Progenitor cell of endocrine pancreas (in vitro differentiated cells): ENCODE measurements at regions not wholly inside any gene's neighbourhood (a gene's known extent, or its start where the extent isn't known, plus 50 kb on each side); places are given as distances from the start of the nearest gene placed in this dataset.

ENCODE experiments used
- DNase-seq: peaks from one replicate; pipeline ENCODE4 v3.0.0; 2021; ENCODE audit warnings: low spot score; ENCODE audit not compliant: unreplicated experiment
- H3K27ac Mint-ChIP-seq: 2 replicates; pipeline ENCODE4 v1.8.0; 2021; ENCODE audit warnings: mild to moderate bottlenecking, moderate library complexity, mixed read lengths
- H3K27me3 Mint-ChIP-seq: 2 replicates; pipeline ENCODE4 v1.8.0; 2021; ENCODE audit warnings: mixed read lengths
- H3K36me3 Mint-ChIP-seq: 2 replicates; pipeline ENCODE4 v1.8.0; 2022; ENCODE audit warnings: mixed read lengths; ENCODE audit not compliant: insufficient read depth
- H3K4me1 Mint-ChIP-seq: 2 replicates; pipeline ENCODE4 v1.8.0; 2021; ENCODE audit warnings: low read depth, mixed read lengths
- H3K4me3 Mint-ChIP-seq: 2 replicates; pipeline ENCODE4 v1.8.0; 2021; ENCODE audit warnings: low read depth, mild to moderate bottlenecking, moderate library complexity, mixed read lengths
- H3K9me3 Mint-ChIP-seq: 2 replicates; pipeline ENCODE4 v1.8.0; 2021; ENCODE audit warnings: low read depth, mixed read lengths
- CTCF ChIP-seq: fragments of 200-600 bp; sonication (generic); IDR thresholded peaks from one replicate; pipeline ENCODE4 v1.5.0; 2021; ENCODE audit warnings: antibody characterized with exemption, mild to moderate bottlenecking; ENCODE audit not compliant: unreplicated experiment

GRCh38 chr2:236646871-236647270, 77.2 kb downstream of the ACKR3 start:
- Mint-ChIP-seq H3K4me3 (no peak overlapping the region), H3K36me3 (no peaks in the 10 kb centered on the region), H3K4me1 (peaks cover 3% of the 10 kb centered on the region), H3K9me3 (peaks cover 10% of the 10 kb centered on the region), H3K27me3 (peaks cover 3% of the 10 kb centered on the region), H3K27ac (no peak overlapping the region)
- no peak for DNase-seq
- no peak for TF ChIP-seq CTCF

- no peak overlapping the region for H3K27ac Mint-ChIP-seq
- H3K9me3 Mint-ChIP-seq = peaks cover 10% of the 10 kb centered on the region
- H3K4me3 Mint-ChIP-seq = no peak overlapping the region
- DNase-seq = no peak
- H3K36me3 Mint-ChIP-seq = no peaks in the 10 kb centered on the region
- H3K27me3 Mint-ChIP-seq = peaks cover 3% of the 10 kb centered on the region
- peaks cover 3% of the 10 kb centered on the region for H3K4me1 Mint-ChIP-seq
- TF ChIP-seq CTCF = no peak
Measured at GRCh38 chr2:236647621-236648020, 78.0 kb downstream of the ACKR3 start.

GRCh38 chr2:236653863-236654262, 84.2 kb downstream of the ACKR3 start:
- no peak overlapping the region for H3K4me3 Mint-ChIP-seq
- no peaks in the 10 kb centered on the region for H3K36me3 Mint-ChIP-seq
- H3K4me1 Mint-ChIP-seq = no peaks in the 10 kb centered on the region
- no peak for TF ChIP-seq CTCF
- H3K27ac Mint-ChIP-seq = no peak overlapping the region
- peaks cover 7% of the 10 kb centered on the region for H3K27me3 Mint-ChIP-seq
- H3K9me3 Mint-ChIP-seq = peaks cover 6% of the 10 kb centered on the region
- DNase-seq = no peak

- Mint-ChIP-seq H3K4me1 (peaks cover 4% of the 10 kb centered on the region), H3K36me3 (no peaks in the 10 kb centered on the region), H3K4me3 (no peak overlapping the region), H3K27me3 (peaks cover 12% of the 10 kb centered on the region), H3K27ac (no peak overlapping the region), H3K9me3 (peaks cover 6% of the 10 kb centered on the region)
- DNase-seq = no peak
- TF ChIP-seq CTCF = no peak
Measured at GRCh38 chr2:236654496-236654895, 84.9 kb downstream of the ACKR3 start.

- peak overlapping the region; percentile 31 for H3K27ac Mint-ChIP-seq
- H3K27me3 Mint-ChIP-seq = peaks cover 12% of the 10 kb centered on the region
- H3K36me3 Mint-ChIP-seq = no peaks in the 10 kb centered on the region
- H3K9me3 Mint-ChIP-seq = no peaks in the 10 kb centered on the region
- TF ChIP-seq CTCF = no peak
- H3K4me3 Mint-ChIP-seq = no peak overlapping the region
- DNase-seq = no peak
- H3K4me1 Mint-ChIP-seq = peaks cover 16% of the 10 kb centered on the region
Measured at GRCh38 chr2:236656166-236656565, 86.5 kb downstream of the ACKR3 start.

GRCh38 chr2:236656721-236657120, 87.1 kb downstream of the ACKR3 start:
- no peak overlapping the region for H3K27ac Mint-ChIP-seq
- TF ChIP-seq CTCF = no peak
- H3K4me3 Mint-ChIP-seq = no peak overlapping the region
- H3K4me1 Mint-ChIP-seq = peaks cover 17% of the 10 kb centered on the region
- no peaks in the 10 kb centered on the region for H3K9me3 Mint-ChIP-seq
- no peak for DNase-seq
- H3K27me3 Mint-ChIP-seq = peaks cover 12% of the 10 kb centered on the region
- H3K36me3 Mint-ChIP-seq = no peaks in the 10 kb centered on the region
